ENCODE measurements at regions not wholly inside any gene's neighbourhood (a gene's known extent, or its start where the extent isn't known, plus 50 kb on each side); places are given as distances from the start of the nearest gene placed in this dataset.

DNA sequence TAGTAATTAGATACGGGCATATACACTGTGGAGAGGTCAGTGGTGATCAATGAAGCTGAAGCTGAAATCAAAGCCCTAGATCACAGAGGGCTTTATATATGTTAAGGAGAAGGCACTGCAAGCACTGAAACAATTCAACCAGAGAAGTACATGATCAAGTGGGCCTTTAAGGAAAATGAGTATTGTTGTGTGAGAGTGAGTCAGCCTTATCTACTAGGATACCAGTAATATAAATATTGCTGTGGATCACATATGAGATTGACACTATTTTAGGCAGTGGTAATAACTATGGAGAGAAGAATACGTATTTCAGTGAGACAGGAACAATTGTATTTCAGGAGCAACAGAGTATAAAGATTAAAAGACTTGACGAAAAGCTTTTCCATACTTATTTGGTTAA is 1172.2 kb upstream of the GJE1 start:
- Histone ChIP-seq H2BK5ac (ENCODE audit: low read length) (no peak overlapping the region), H2AK5ac (ENCODE audit: low read length) (no peak overlapping the region), H3K4me3 (ENCODE audit: low read length) (no peak overlapping the region), H4K8ac (ENCODE audit: low read depth, low read length) (no peak overlapping the region), H3K56ac (ENCODE audit: low read length) (no peak overlapping the region), H3K4me1 (ENCODE audit: control insufficient read depth, low read depth, low read length) (no peaks in the 10 kb centered on the region), H3K23ac (ENCODE audit: low read length) (no peak overlapping the region), H3K18ac (ENCODE audit: low read length) (no peak overlapping the region), H3K79me1 (ENCODE audit: low read length) (no peaks in the 10 kb centered on the region), H3K27ac (ENCODE audit: low read depth, low read length) (no peak overlapping the region), H3K4ac (ENCODE audit: low read depth, low read length) (no peak overlapping the region), H3K9ac (ENCODE audit: low read length) (no peak overlapping the region), H4K5ac (ENCODE audit: low read length) (no peak overlapping the region), H2BK120ac (ENCODE audit: low read depth, low read length) (no peak overlapping the region), H3K4me2 (ENCODE audit: low read length) (no peak overlapping the region), H3K79me2 (ENCODE audit: control insufficient read depth, insufficient read depth, low read length) (no peaks in the 10 kb centered on the region), H3K36me3 (ENCODE audit: control insufficient read depth, insufficient read depth, low read length) (no peaks in the 10 kb centered on the region), H2BK15ac (replicated peaks; ENCODE audit: low read depth) (no peak overlapping the region), H3K27me3 (ENCODE audit: insufficient read depth, low read length, poor library complexity) (no peaks in the 10 kb centered on the region)
- no CpG with 5 or more reads among the region's 3 CpGs for WGBS (ENCODE audit: extremely low coverage, insufficient coverage, low lambda C conversion rate)
- DNase-seq: no peak

- Histone ChIP-seq H2AK5ac (ENCODE audit: low read length) (no peak overlapping the region), H2BK5ac (ENCODE audit: low read length) (no peak overlapping the region), H3K4me1 (ENCODE audit: control insufficient read depth, low read depth, low read length) (no peaks in the 10 kb centered on the region), H3K36me3 (ENCODE audit: control insufficient read depth, insufficient read depth, low read length) (no peaks in the 10 kb centered on the region), H3K23ac (ENCODE audit: low read length) (no peak overlapping the region), H2BK15ac (replicated peaks; ENCODE audit: low read depth) (no peak overlapping the region), H3K56ac (ENCODE audit: low read length) (no peak overlapping the region), H4K5ac (ENCODE audit: low read length) (no peak overlapping the region), H3K27me3 (ENCODE audit: insufficient read depth, low read length, poor library complexity) (no peaks in the 10 kb centered on the region), H4K8ac (ENCODE audit: low read depth, low read length) (no peak overlapping the region), H3K79me1 (ENCODE audit: low read length) (no peaks in the 10 kb centered on the region), H3K4me3 (ENCODE audit: low read length) (no peak overlapping the region), H3K4ac (ENCODE audit: low read depth, low read length) (no peak overlapping the region), H3K79me2 (ENCODE audit: control insufficient read depth, insufficient read depth, low read length) (no peaks in the 10 kb centered on the region), H3K27ac (ENCODE audit: low read depth, low read length) (no peak overlapping the region), H3K9ac (ENCODE audit: low read length) (no peak overlapping the region), H3K18ac (ENCODE audit: low read length) (no peak overlapping the region), H2BK120ac (ENCODE audit: low read depth, low read length) (no peak overlapping the region), H3K4me2 (ENCODE audit: low read length) (no peak overlapping the region)
- DNase-seq: no peak
- no CpG with 5 or more reads among the region's 2 CpGs for WGBS (ENCODE audit: extremely low coverage, insufficient coverage, low lambda C conversion rate)
These were observed 1175.3 kb upstream of the GJE1 start for GRCh38 chr6:140957386-140957785.

DNA sequence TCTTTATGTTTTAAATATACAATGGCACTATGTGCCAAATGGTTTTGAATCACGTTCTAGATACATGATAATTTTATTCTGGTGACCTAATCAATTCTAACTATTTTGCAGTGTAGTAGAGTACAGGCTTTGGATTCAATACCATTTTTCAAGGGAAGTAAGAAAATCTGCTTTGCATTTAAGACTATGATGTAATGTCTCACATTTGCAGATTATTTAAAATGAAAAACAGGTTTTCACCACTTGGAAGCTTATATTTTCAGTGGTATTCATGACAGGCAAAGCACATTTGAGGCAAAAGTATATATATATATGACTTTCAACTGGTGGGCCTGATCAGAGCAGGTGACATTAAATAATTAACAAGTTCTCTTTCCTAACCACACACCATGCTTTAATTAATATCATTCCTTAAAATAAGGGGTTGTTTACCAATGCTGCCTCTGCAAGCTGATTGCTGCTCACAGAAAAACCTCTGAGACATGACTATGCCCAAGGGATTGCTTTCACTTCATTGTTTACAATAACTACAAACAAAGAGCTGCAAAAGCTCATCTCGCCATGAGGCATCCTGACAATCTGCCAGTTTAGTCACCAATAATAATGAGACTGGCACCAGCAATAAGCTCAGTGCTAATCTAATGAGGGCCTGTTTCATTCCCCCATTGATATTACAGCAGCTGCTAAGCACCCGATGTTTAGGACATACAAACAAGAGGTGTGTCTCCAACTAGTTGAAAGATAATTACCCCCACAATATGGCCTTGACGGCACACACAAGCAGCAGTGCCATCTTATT is 1176.0 kb upstream of the GJE1 start:
- Histone ChIP-seq H3K4me2 (ENCODE audit: low read length) (no peak overlapping the region), H2AK5ac (ENCODE audit: low read length) (no peak overlapping the region), H3K79me2 (ENCODE audit: control insufficient read depth, insufficient read depth, low read length) (no peaks in the 10 kb centered on the region), H3K79me1 (ENCODE audit: low read length) (no peaks in the 10 kb centered on the region), H3K56ac (ENCODE audit: low read length) (no peak overlapping the region), H3K9ac (ENCODE audit: low read length) (no peak overlapping the region), H3K4me1 (ENCODE audit: control insufficient read depth, low read depth, low read length) (no peaks in the 10 kb centered on the region), H3K23ac (ENCODE audit: low read length) (no peak overlapping the region), H4K8ac (ENCODE audit: low read depth, low read length) (no peak overlapping the region), H2BK120ac (ENCODE audit: low read depth, low read length) (no peak overlapping the region), H3K4ac (ENCODE audit: low read depth, low read length) (no peak overlapping the region), H3K4me3 (ENCODE audit: low read length) (no peak overlapping the region), H3K27me3 (ENCODE audit: insufficient read depth, low read length, poor library complexity) (no peaks in the 10 kb centered on the region), H3K27ac (ENCODE audit: low read depth, low read length) (no peak overlapping the region), H2BK15ac (replicated peaks; ENCODE audit: low read depth) (no peak overlapping the region), H3K36me3 (ENCODE audit: control insufficient read depth, insufficient read depth, low read length) (no peaks in the 10 kb centered on the region), H3K18ac (ENCODE audit: low read length) (no peak overlapping the region), H2BK5ac (ENCODE audit: low read length) (no peak overlapping the region), H4K5ac (ENCODE audit: low read length) (no peak overlapping the region)
- no peak for DNase-seq
- WGBS (ENCODE audit: extremely low coverage, insufficient coverage, low lambda C conversion rate): no CpG with 5 or more reads among the region's 4 CpGs

GRCh38 chr6:140940251-140940925 is 1192.3 kb upstream of the GJE1 start:
- Histone ChIP-seq H2BK5ac (ENCODE audit: low read length) (no peak overlapping the region), H3K79me2 (ENCODE audit: control insufficient read depth, insufficient read depth, low read length) (no peaks in the 10 kb centered on the region), H3K9ac (ENCODE audit: low read length) (no peak overlapping the region), H3K36me3 (ENCODE audit: control insufficient read depth, insufficient read depth, low read length) (no peaks in the 10 kb centered on the region), H3K4me1 (ENCODE audit: control insufficient read depth, low read depth, low read length) (no peaks in the 10 kb centered on the region), H3K4ac (ENCODE audit: low read depth, low read length) (no peak overlapping the region), H2BK120ac (ENCODE audit: low read depth, low read length) (no peak overlapping the region), H3K4me3 (ENCODE audit: low read length) (no peak overlapping the region), H3K27me3 (ENCODE audit: insufficient read depth, low read length, poor library complexity) (no peaks in the 10 kb centered on the region), H3K56ac (ENCODE audit: low read length) (no peak overlapping the region), H2AK5ac (ENCODE audit: low read length) (no peak overlapping the region), H3K27ac (ENCODE audit: low read depth, low read length) (no peak overlapping the region), H4K8ac (ENCODE audit: low read depth, low read length) (no peak overlapping the region), H3K23ac (ENCODE audit: low read length) (no peak overlapping the region), H2BK15ac (replicated peaks; ENCODE audit: low read depth) (no peak overlapping the region), H3K18ac (ENCODE audit: low read length) (no peak overlapping the region), H3K4me2 (ENCODE audit: low read length) (no peak overlapping the region), H4K5ac (ENCODE audit: low read length) (no peak overlapping the region), H3K79me1 (ENCODE audit: low read length) (no peaks in the 10 kb centered on the region)
- WGBS (ENCODE audit: extremely low coverage, insufficient coverage, low lambda C conversion rate): no CpG with 5 or more reads among the region's 3 CpGs
- DNase-seq: no peak

GRCh38 chr6:140932909-140933308 is 1199.8 kb upstream of the GJE1 start:
- H3K79me1 ChIP-seq (ENCODE audit: low read length): no peaks in the 10 kb centered on the region
- H4K8ac ChIP-seq (ENCODE audit: low read depth, low read length): no peak overlapping the region
- H2BK120ac ChIP-seq (ENCODE audit: low read depth, low read length): no peak overlapping the region
- no peak overlapping the region for H3K4ac ChIP-seq (ENCODE audit: low read depth, low read length)
- no peak overlapping the region for H3K4me3 ChIP-seq (ENCODE audit: low read length)
- H3K27me3 ChIP-seq (ENCODE audit: insufficient read depth, low read length, poor library complexity): no peaks in the 10 kb centered on the region
- no peak overlapping the region for H3K4me2 ChIP-seq (ENCODE audit: low read length)
- no peak for DNase-seq
- H2AK5ac ChIP-seq (ENCODE audit: low read length): no peak overlapping the region
- H4K5ac ChIP-seq (ENCODE audit: low read length): no peak overlapping the region
- no peak overlapping the region for H3K27ac ChIP-seq (ENCODE audit: low read depth, low read length)
- no peaks in the 10 kb centered on the region for H3K4me1 ChIP-seq (ENCODE audit: control insufficient read depth, low read depth, low read length)
- WGBS (ENCODE audit: extremely low coverage, insufficient coverage, low lambda C conversion rate): no CpG with 5 or more reads among the region's 2 CpGs
- no peak overlapping the region for H3K18ac ChIP-seq (ENCODE audit: low read length)
- H3K36me3 ChIP-seq (ENCODE audit: control insufficient read depth, insufficient read depth, low read length): no peaks in the 10 kb centered on the region
- no peak overlapping the region for H2BK15ac ChIP-seq (replicated peaks; ENCODE audit: low read depth)
- H2BK5ac ChIP-seq (ENCODE audit: low read length): no peak overlapping the region
- H3K56ac ChIP-seq (ENCODE audit: low read length): no peak overlapping the region
- no peak overlapping the region for H3K9ac ChIP-seq (ENCODE audit: low read length)
- no peak overlapping the region for H3K23ac ChIP-seq (ENCODE audit: low read length)
- no peaks in the 10 kb centered on the region for H3K79me2 ChIP-seq (ENCODE audit: control insufficient read depth, insufficient read depth, low read length)

All from mesendoderm (in vitro differentiated cells).